Ectodermal cell (in vitro differentiated cells): ENCODE measurements at regions not wholly inside any gene's neighbourhood (a gene's known extent, or its start where the extent isn't known, plus 50 kb on each side); places are given as distances from the start of the nearest gene placed in this dataset.
A peak's percentile ranks its signal among the peaks of the same experiment; 100 is the strongest.

Source experiments
- H3K27ac ChIP-seq: 2 replicates; pipeline ENCODE4 v1.7.0; 2013; ENCODE audit warnings: mild to moderate bottlenecking, low read depth, low read length; ENCODE audit not compliant: insufficient read depth, poor library complexity, severe bottlenecking
- H3K27me3 ChIP-seq: 2 replicates; pipeline ENCODE4 v1.7.0; 2013; ENCODE audit warnings: mild to moderate bottlenecking, low read length; ENCODE audit not compliant: insufficient read depth, control insufficient read depth, poor library complexity, severe bottlenecking
- H3K36me3 ChIP-seq: one replicate; pipeline ENCODE4 v1.7.0; 2013; ENCODE audit warnings: low read length; ENCODE audit not compliant: control insufficient read depth, insufficient read depth
- H3K4me1 ChIP-seq: one replicate; pipeline ENCODE4 v1.7.0; 2013; ENCODE audit warnings: low read length; ENCODE audit not compliant: control insufficient read depth, insufficient read depth
- H3K4me3 ChIP-seq: 2 replicates; pipeline ENCODE4 v1.7.0; 2013; ENCODE audit warnings: low read depth, low read length, control low read depth; ENCODE audit not compliant: insufficient read depth
- H3K9me3 ChIP-seq: 2 replicates; pipeline ENCODE4 v1.7.0; 2013; ENCODE audit warnings: mild to moderate bottlenecking, low read length, moderate library complexity; ENCODE audit not compliant: control insufficient read depth
- WGBS, 2 experiments: methylation state at CpG; one replicate each; pipeline ENCODE4 v1.1.7; 2013; ENCODE audit warnings: missing lambda C conversion rate in 2 of 2; 5-methylcytosine and 5-hydroxymethylcytosine counted together

DNA sequence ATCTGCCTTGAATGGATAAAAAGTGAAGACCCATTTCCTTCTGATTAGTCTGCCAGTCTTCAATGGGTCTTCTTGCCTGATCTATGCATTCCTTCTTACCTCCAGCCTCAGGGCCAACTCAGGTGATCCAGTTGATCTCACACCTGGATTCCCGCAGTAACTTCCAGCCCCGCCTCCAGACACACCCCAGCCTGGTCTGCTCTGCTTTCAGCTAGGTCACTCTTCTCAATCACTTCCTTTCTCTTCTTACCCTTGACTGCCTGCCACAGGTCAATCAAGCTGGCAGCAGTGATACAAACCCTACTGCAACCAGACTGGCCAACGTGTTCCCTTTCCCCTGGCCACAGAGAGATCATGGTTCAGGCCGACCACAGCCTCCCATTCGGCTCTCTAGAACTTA is 263.6 kb downstream of the ZNF516 start:
- Histone ChIP-seq H3K36me3 (no peaks in the 10 kb centered on the region), H3K27ac (no peak overlapping the region)
- 94 to 96% methylated on average over 5 of the region's 5 CpGs for WGBS, 2 experiments

DNA sequence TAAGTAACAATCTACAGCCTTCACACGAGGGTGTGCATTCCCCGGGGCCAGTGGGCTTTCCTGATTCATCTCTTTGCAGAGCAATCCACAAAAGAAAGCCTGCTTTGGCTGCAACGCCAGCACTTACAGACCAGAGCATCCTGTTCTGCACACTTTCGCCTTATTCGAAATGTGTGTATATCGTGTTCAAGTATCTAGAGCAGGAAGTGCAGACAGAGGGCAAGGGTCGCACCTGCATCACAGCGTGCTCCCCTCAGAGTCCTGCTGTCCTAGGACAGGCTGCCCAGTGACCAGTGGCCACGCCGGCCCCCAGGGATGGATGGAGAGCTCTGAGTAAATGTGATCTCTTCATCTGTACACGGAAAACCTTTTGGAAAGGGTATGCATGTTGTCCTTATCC is 264.3 kb downstream of the ZNF516 start:
- Histone ChIP-seq H3K36me3 (no peaks in the 10 kb centered on the region), H3K27ac (no peak overlapping the region), H3K27me3 (no peaks in the 10 kb centered on the region), H3K4me1 (no peaks in the 10 kb centered on the region), H3K9me3 (no peaks in the 10 kb centered on the region), H3K4me3 (no peak overlapping the region)
- WGBS, 2 experiments, result 82 to 86% methylated on average over 11 of the region's 11 CpGs

More for the DNA sequence above, 263.6 kb downstream of the ZNF516 start:
- H3K4me1 ChIP-seq, result no peaks in the 10 kb centered on the region
- H3K4me3 ChIP-seq, result no peak overlapping the region
- no peaks in the 10 kb centered on the region for H3K27me3 ChIP-seq
- H3K9me3 ChIP-seq, result no peaks in the 10 kb centered on the region

DNA sequence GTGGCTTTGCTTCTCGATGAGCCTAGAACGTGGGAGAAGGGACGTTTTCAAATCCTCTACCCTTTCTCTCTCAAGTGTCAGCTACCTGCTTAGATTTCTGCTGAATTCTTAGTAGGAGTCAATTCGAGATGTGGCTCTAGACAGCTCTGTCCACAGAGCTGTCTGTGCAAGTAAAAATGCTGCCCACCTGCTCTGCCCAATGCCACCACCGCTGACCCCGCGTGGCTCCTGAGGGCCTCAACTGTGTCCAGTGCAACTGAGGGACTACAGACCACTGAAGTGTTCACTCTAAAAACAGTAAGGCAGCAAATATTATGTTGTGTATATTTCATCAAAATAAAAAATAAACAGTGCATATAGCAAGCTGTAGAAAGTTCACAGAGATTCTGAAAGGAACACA is 266.3 kb downstream of the ZNF516 start:
- no peaks in the 10 kb centered on the region for H3K36me3 ChIP-seq
- H3K27ac ChIP-seq, result no peak overlapping the region
- WGBS, 2 experiments, result 82 to 87% methylated on average over 7 of the region's 7 CpGs
- H3K27me3 ChIP-seq, result no peaks in the 10 kb centered on the region
- no peaks in the 10 kb centered on the region for H3K9me3 ChIP-seq
- H3K4me1 ChIP-seq, result no peaks in the 10 kb centered on the region
- H3K4me3 ChIP-seq, result no peak overlapping the region

DNA sequence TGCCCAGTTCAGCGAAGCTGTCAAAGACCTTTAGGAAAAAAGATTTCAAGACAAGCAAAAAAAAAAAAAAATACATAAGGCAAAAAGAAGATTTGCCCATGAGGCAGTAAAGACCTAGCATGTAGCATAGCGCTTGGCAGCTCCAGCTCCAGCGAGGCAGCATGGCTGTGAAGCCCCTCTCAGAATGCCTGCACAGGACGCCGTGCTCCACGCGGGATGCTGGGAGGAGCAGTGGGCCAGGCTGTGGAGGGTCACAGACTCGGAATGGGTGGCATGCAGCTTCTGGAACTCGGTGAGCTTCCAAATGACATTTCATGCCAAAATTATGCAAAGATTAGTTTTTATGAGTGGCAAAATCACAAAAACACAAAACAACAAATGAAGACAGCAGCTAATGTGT is 267.3 kb downstream of the ZNF516 start:
- Histone ChIP-seq H3K27ac (no peak overlapping the region), H3K4me3 (no peak overlapping the region)

DNA sequence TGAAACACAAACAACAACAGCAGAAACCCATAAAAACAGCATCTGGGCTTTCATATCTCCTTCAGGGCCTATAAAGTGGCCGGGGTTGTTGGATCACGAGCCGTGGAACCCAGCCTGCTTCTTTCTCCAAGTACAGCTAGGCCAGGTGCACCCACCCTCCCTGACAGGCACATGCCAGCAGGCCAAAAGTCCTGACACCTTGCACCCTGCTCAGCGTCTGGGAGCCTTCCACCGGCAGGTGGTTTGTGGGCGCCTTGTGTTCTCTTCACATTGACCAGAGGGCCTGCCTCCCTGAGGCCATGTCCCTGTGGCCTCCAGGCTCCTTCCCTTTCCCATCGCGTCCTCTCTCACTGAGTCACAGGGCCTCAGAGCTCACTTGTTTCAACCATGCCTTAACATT is 271.6 kb downstream of the ZNF516 start:
- Histone ChIP-seq H3K27me3 (no peaks in the 10 kb centered on the region), H3K27ac (no peak overlapping the region), H3K4me1 (no peaks in the 10 kb centered on the region), H3K9me3 (no peaks in the 10 kb centered on the region), H3K4me3 (no peak overlapping the region), H3K36me3 (no peaks in the 10 kb centered on the region)
- WGBS, 2 experiments, result 93 to 96% methylated on average over 8 of the region's 8 CpGs

More for the DNA sequence above, 267.3 kb downstream of the ZNF516 start:
- 82 to 84% methylated on average over 9 of the region's 9 CpGs for WGBS, 2 experiments
- H3K9me3 ChIP-seq, result no peaks in the 10 kb centered on the region
- no peaks in the 10 kb centered on the region for H3K27me3 ChIP-seq
- no peaks in the 10 kb centered on the region for H3K36me3 ChIP-seq
- H3K4me1 ChIP-seq, result no peaks in the 10 kb centered on the region

DNA sequence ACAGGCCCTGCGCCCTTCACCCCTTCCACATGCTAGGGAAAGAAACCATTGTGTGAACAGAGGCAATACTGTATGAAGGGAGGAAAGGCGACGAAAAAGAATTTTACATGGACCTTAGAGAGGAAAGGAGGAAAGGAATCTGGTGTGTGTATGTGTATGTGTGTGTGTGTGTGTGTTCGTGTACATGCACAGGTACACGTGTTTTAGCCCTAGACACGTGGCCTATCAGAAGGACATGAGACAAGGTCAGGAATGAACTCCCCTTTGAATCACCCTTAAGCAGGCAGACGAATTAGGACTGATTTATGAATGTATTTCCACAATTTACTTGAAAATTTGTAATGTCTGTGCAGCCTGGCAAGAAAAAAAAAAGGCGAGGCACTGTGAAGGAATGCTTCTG is 276.0 kb downstream of the ZNF516 start:
- no peaks in the 10 kb centered on the region for H3K27me3 ChIP-seq
- no peaks in the 10 kb centered on the region for H3K4me1 ChIP-seq
- no peaks in the 10 kb centered on the region for H3K9me3 ChIP-seq
- 91 to 96% methylated on average over 8 of the region's 8 CpGs for WGBS, 2 experiments
- H3K27ac ChIP-seq, result no peak overlapping the region
- no peaks in the 10 kb centered on the region for H3K36me3 ChIP-seq
- no peak overlapping the region for H3K4me3 ChIP-seq

DNA sequence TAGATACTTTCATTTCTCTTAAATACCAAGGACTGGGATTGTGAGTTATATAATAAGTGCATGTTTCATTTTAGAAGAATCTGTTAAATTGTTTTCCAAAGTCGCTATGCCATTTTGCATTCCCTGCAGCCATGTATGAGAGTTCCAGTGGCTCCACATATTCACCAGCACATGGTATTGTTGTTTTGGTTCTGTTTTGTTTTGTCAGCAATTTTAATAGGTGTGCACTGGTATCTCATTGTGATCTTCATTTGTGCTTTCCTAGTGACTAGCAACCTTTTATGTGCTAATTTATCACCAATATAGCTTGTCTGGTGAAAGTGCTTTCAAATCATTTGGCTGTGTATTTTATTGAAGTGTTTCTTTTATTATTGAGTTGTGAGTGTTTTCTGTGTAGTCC is 278.9 kb downstream of the ZNF516 start:
- no peaks in the 10 kb centered on the region for H3K9me3 ChIP-seq
- 91 to 100% methylated on average over 1 of the region's 1 CpG for WGBS, 2 experiments

DNA sequence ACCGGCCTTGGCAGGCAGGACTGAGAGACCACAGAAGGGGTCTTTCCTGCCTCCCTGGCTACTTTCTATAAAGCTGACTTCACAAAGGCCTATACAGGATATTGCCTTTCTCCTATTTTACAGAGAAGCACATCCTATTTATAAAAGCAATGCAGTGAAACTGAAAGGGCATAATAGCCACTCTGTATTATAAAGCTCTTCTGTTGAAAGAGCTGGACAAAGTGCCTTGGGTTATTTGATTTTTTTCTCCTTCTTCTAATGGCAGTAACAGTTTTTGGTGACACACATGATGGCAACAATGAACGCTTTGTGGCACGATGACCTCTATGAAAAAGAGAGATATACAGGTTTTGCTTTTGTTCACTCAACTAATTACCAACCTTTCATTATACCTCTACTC is 281.1 kb downstream of the ZNF516 start:
- Histone ChIP-seq H3K36me3 (no peaks in the 10 kb centered on the region), H3K4me1 (peaks cover 12% of the 10 kb centered on the region), H3K27ac (no peak overlapping the region), H3K4me3 (no peak overlapping the region), H3K27me3 (no peaks in the 10 kb centered on the region), H3K9me3 (no peaks in the 10 kb centered on the region)
- WGBS, 2 experiments, result 97 to 98% methylated on average over 3 of the region's 3 CpGs

More for the DNA sequence above, 278.9 kb downstream of the ZNF516 start:
- Histone ChIP-seq H3K27me3 (no peaks in the 10 kb centered on the region), H3K4me1 (peaks cover 10% of the 10 kb centered on the region), H3K36me3 (no peaks in the 10 kb centered on the region), H3K27ac (no peak overlapping the region), H3K4me3 (no peak overlapping the region)

DNA sequence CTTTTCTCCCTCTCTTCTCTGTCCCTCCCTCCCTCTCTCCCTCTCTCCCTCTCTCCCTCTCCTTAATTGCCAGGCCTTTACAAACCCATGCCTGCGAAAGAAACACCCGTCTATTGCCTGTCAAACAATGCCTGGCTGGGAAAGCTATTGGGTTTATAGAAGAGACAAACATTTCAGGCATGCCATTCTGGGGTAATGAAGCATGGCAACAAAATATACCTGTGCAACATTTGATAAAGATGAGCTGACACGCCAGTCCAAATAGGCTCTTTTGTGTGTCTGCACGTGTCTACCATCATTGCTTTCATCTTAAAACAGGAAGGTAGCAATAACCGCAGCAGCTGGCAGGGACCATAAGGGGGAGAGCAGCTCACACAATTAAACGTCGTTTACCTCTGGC is 282.1 kb downstream of the ZNF516 start:
- Histone ChIP-seq H3K27me3 (no peaks in the 10 kb centered on the region), H3K27ac (peak overlapping the region; percentile 10), H3K9me3 (no peaks in the 10 kb centered on the region), H3K4me3 (no peak overlapping the region), H3K4me1 (peaks cover 17% of the 10 kb centered on the region), H3K36me3 (no peaks in the 10 kb centered on the region)
- WGBS, 2 experiments, result 47 to 54% methylated on average over 7 of the region's 7 CpGs

DNA sequence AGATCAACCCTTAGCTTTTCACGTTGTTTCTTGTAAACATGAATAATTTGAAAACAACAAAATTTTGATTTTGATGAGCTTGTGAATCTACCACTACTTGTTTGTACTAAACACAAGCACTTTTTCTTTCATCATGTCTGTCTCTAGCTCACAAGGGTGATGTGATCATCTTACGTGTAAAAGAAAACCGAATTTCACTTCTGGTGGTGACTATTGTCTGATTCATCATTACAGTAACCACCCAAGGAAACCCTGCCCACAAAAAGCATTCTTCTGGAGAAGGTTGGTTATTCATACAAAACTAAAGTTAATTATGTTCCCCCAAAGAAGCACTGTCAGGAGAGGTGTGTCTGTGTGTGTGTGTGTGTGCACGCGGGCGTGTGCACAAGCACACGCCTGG is 285.4 kb downstream of the ZNF516 start:
- H3K27ac ChIP-seq, result no peak overlapping the region
- H3K36me3 ChIP-seq, result no peaks in the 10 kb centered on the region
- H3K27me3 ChIP-seq, result no peaks in the 10 kb centered on the region
- no peaks in the 10 kb centered on the region for H3K9me3 ChIP-seq
- H3K4me1 ChIP-seq, result peaks cover 17% of the 10 kb centered on the region
- WGBS, 2 experiments, result 91 to 95% methylated on average over 7 of the region's 7 CpGs
- no peak overlapping the region for H3K4me3 ChIP-seq

DNA sequence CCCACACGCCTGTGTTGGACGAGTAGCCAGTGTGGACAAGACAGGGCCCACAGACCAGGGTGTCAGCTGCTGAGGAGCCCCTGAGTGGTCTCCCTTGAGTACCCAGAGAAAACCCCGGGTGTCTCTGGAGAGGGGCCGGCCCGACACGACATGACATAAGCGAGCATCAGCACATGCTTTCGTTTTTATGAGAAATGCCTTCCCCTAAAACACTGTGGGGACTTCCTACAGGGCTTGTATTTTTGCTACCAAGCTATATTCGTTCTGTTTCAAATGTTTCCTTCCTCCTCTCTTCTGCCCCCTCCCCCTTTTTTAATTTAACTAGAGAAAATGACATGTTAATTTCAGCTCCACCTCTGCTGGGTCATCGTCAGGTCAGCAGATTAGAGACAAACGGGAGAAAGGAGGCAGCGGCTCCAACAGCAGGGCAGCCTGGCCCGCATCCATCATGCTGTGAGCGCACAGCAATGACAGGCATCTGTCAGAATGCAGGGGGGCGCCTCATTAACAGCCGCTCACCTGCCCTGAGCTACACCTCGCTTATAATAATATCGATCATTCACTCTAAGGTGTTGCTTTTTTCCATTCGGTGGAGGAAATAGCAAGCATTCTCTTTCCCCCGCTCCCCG is 286.2 kb downstream of the ZNF516 start:
- H3K36me3 ChIP-seq, result no peaks in the 10 kb centered on the region
- no peaks in the 10 kb centered on the region for H3K9me3 ChIP-seq
- no peaks in the 10 kb centered on the region for H3K27me3 ChIP-seq
- H3K4me1 ChIP-seq, result peaks cover 15% of the 10 kb centered on the region
- H3K4me3 ChIP-seq, result no peak overlapping the region
- H3K27ac ChIP-seq, result no peak overlapping the region
- WGBS, 2 experiments, result 56 to 59% methylated on average over 21 of the region's 21 CpGs
